ENCODE measurements at regions not wholly inside any gene's neighbourhood (a gene's known extent, or its start where the extent isn't known, plus 50 kb on each side); places are given as distances from the start of the nearest gene placed in this dataset.

DNA sequence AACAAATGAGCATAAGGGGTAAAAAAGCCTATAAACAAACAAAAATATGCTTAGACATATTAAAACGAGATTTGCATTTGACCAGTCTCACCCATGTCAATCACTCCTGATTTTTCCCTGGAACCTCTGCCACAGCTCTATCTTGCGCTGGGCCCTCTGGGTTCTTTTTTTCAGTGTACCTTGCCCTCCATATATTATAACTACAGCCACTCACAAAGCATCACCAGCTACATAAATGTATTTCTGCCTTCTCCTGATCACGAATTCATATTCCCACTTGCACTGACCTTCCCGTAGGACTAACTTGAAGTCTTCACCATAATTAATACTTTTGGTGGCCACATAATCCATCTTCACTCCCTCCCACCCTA lies 395.6 kb upstream of the ROBO2 start:
- TF ChIP-seq, protein P1, sequence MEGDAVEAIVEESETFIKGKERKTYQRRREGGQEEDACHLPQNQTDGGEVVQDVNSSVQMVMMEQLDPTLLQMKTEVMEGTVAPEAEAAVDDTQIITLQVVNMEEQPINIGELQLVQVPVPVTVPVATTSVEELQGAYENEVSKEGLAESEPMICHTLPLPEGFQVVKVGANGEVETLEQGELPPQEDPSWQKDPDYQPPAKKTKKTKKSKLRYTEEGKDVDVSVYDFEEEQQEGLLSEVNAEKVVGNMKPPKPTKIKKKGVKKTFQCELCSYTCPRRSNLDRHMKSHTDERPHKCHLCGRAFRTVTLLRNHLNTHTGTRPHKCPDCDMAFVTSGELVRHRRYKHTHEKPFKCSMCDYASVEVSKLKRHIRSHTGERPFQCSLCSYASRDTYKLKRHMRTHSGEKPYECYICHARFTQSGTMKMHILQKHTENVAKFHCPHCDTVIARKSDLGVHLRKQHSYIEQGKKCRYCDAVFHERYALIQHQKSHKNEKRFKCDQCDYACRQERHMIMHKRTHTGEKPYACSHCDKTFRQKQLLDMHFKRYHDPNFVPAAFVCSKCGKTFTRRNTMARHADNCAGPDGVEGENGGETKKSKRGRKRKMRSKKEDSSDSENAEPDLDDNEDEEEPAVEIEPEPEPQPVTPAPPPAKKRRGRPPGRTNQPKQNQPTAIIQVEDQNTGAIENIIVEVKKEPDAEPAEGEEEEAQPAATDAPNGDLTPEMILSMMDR (IDR thresholded peaks at IDR 0.05; ENCODE audit: low read depth, low read length, missing control alignments): no peak

DNA sequence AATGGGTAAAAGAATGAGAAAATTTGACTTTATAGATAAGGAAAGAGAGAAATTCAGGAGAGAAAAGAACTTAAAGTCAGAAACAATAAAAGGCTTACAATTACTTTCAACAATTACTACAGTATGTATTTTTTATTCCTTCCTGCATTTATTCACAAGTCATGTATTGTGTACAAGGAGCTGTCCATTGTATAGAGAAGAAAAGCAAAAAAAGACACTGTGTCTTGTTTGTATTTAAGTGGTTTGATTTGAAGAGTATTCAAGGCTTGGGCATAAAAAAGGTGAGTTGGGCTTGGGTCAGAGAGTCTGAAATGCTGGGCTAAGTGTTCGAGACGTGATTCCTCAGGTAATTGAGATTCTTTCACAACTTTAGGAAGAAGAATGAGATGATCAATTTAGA lies 394.2 kb upstream of the ROBO2 start:
- TF ChIP-seq, protein P1 (IDR thresholded peaks at IDR 0.05; ENCODE audit: low read depth, low read length, missing control alignments): no peak
- no peak for DNase-seq (ENCODE audit: extremely low read depth, low read depth)

More for the DNA sequence above, 395.6 kb upstream of the ROBO2 start:
- H3K4me3 ChIP-seq (replicated peaks; ENCODE audit: low read depth, low read length): no peak overlapping the region
- DNase-seq (ENCODE audit: extremely low read depth, low read depth): no peak

DNA sequence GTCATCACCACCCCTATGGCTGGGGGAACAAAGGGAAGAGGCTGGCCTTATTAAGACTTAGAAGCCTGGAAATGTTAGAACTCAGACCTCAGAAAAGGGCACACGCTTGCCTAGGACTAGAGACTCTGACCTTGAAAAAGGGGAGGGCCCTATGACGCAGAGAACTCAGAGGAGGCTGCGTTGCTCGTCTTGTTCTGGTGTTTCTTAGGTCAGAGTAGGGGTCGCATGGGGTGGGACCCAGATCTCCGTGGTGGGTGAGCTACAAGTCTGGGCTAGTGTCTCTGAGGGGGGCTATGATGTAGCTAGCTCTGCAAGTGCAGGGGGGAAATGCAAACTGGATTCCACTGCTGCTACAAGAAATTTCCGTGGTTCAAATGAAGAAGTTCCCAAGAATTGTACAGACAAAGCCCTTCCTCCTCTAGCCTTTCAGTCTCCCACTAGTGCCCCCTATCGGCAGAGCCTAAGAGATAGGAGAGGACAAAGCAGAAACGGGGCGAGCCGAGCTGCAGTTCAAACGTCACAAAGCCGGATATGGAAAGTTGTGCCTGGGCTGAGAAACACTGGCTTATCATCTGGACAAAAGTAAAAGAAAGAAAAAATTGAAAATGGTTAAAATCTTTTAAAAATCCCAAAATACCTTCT lies 392.9 kb upstream of the ROBO2 start:
- DNase-seq (ENCODE audit: extremely low read depth, low read depth): no peak
- H3K4me3 ChIP-seq (replicated peaks; ENCODE audit: low read depth, low read length): no peak overlapping the region
- TF ChIP-seq, protein P1 (IDR thresholded peaks at IDR 0.05; ENCODE audit: low read depth, low read length, missing control alignments): no peak

More for the DNA sequence above, 394.2 kb upstream of the ROBO2 start:
- H3K4me3 ChIP-seq (replicated peaks; ENCODE audit: low read depth, low read length): no peak overlapping the region

DNA sequence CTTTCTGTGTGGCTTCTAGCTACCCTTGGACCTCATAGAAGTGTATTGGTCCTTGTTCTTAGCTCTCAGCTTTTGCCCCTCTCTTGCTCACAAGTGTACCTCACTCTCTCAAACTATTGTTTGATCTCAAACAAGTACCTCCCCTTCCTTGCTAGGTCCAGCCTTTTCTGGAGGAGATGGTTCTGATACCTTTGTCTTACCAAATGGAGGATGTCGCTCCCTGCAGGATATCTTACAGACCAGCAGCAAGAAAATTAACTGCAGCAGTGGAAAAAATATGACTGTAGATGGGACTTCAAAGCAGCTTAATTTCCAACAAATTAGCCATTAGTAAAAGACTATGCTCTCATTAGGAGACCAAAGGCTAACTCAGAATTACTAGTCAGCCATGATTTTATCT lies 388.1 kb upstream of the ROBO2 start:
- TF ChIP-seq, protein P1 (IDR thresholded peaks at IDR 0.05; ENCODE audit: low read depth, low read length, missing control alignments): no peak
- H3K4me3 ChIP-seq (replicated peaks; ENCODE audit: low read depth, low read length): no peak overlapping the region
- no peak for DNase-seq (ENCODE audit: extremely low read depth, low read depth)

DNA sequence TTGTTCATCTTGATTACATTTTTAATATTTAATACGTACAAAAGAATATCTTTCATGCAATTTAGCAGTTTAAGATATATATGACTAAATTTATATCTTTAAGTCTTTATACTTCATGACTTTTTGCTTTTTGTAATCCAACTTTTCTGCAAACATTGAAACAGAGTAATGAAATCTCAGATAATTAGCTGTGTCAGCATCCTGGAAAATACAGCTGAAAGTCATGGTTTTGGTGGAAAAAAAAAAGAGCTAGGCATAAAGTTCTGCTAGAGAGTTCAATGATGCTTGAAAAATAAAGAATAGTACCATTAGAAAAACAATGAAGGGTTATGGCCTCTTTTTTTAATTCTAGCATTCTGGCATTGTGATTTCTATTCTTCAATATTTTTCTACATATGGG lies 387.4 kb upstream of the ROBO2 start:
- TF ChIP-seq, protein P1 (IDR thresholded peaks at IDR 0.05; ENCODE audit: low read depth, low read length, missing control alignments): no peak
- no peak for DNase-seq (ENCODE audit: extremely low read depth, low read depth)
- H3K4me3 ChIP-seq (replicated peaks; ENCODE audit: low read depth, low read length): no peak overlapping the region

DNA sequence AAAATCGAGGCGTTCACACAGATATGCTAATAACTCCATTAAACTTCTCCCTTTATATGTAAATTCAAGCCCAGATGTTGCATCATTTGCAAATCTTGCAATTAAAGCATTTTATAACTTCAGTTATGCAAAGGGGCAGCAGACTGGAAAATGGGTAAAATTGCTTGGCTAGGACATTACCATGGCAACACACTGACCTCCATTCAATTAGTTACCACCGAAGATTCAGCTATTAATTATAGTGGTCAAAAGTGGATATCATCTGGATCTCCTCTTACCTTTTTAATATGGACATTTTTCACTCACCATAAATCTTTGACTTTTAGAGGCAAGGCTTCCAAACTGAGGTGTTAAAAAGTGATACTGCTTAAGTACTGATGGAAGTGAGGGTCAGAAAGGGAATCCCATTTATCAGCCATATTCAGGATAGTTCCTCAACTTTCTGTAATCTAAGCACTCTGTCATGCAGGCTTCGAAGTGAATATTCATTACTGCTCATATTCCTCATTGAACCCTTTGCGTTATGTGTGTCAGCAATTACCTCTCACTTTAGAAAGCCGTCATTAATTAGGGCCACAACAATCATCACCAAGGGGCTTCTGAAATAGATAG lies 386.2 kb upstream of the ROBO2 start:
- no peak for DNase-seq (ENCODE audit: extremely low read depth, low read depth)
- TF ChIP-seq, protein P1 (IDR thresholded peaks at IDR 0.05; ENCODE audit: low read depth, low read length, missing control alignments): no peak
- no peak overlapping the region for H3K4me3 ChIP-seq (replicated peaks; ENCODE audit: low read depth, low read length)
